Skeletal muscle satellite cell (primary cell): ENCODE measurements at regions not wholly inside any gene's neighbourhood (a gene's known extent, or its start where the extent isn't known, plus 50 kb on each side); places are given as distances from the start of the nearest gene placed in this dataset.

Experiments used
- H3K27me3 ChIP-seq: 2 replicates; pipeline ENCODE4 v1.7.0; 2013; ENCODE audit warnings: low read length; ENCODE audit not compliant: control insufficient read depth, insufficient read depth
- H3K36me3 ChIP-seq: 2 replicates; pipeline ENCODE4 v1.7.0; 2013; ENCODE audit warnings: mild to moderate bottlenecking, control low read depth, low read length; ENCODE audit not compliant: insufficient read depth
- H3K4me1 ChIP-seq: 2 replicates; pipeline ENCODE4 v1.7.0; 2013; ENCODE audit warnings: low read length; ENCODE audit not compliant: control insufficient read depth, insufficient read depth
- H3K4me2 ChIP-seq: 2 replicates; pipeline ENCODE4 v1.7.0; 2013; ENCODE audit warnings: mild to moderate bottlenecking, low read length
- H3K4me3 ChIP-seq: 2 replicates; pipeline ENCODE4 v1.7.0; 2013; ENCODE audit warnings: low read length
- H3K9ac ChIP-seq: 2 replicates; pipeline ENCODE4 v1.7.0; 2013; ENCODE audit warnings: mild to moderate bottlenecking, low read depth, low read length, moderate library complexity
- H3K9me3 ChIP-seq: replicated peaks from 2 replicates; pipeline ENCODE4 v1.7.0; 2013; ENCODE audit warnings: mild to moderate bottlenecking, control low read depth, low read length

DNA sequence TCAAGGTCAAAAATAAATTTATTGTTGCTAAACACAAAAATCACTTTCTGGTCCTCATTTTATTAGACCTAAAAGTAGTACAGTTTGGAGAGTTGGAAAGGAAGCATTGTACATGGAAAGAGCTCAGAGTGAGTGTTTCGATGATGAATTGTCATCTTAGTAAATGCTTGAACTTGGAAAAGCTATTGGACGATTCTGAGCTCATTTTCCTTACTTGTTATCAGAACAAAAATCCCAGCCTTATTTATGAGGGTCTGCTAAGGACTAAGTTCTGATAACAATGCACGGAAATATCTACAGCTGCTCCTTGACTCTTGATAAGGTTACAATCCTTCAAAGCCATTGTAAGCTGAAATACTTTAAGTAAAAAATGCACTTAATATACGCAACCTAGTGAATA, 710.0 kb upstream of the PTBP2 start:
- Histone ChIP-seq H3K36me3 (no peaks in the 10 kb centered on the region), H3K27me3 (no peaks in the 10 kb centered on the region), H3K4me3 (no peak overlapping the region), H3K4me1 (no peaks in the 10 kb centered on the region), H3K9me3 (no peaks in the 10 kb centered on the region), H3K9ac (no peak overlapping the region), H3K4me2 (no peak overlapping the region)

DNA sequence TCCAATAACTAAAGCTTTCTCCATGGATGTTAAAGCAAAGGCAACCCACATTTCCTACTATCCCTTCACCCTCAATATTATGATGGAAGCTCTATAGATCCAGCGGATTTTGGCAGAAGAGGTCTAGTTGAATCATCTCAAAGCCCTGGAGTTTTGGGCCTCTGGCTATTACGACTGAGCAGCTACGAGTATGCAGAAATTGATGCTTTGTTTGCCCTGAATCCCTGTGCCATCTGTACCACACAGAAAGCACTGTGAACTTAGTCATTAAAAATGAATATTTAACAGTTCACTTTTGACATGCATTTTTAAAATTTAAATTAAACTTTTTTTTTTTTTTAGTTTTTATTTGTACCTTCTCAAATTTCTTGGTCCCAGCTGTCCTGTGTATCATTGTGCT, 705.4 kb upstream of the PTBP2 start:
- H3K27me3 ChIP-seq = no peaks in the 10 kb centered on the region
- no peaks in the 10 kb centered on the region for H3K9me3 ChIP-seq
- no peak overlapping the region for H3K9ac ChIP-seq
- H3K4me2 ChIP-seq = no peak overlapping the region
- H3K36me3 ChIP-seq = no peaks in the 10 kb centered on the region
- H3K4me1 ChIP-seq = no peaks in the 10 kb centered on the region
- no peak overlapping the region for H3K4me3 ChIP-seq

DNA sequence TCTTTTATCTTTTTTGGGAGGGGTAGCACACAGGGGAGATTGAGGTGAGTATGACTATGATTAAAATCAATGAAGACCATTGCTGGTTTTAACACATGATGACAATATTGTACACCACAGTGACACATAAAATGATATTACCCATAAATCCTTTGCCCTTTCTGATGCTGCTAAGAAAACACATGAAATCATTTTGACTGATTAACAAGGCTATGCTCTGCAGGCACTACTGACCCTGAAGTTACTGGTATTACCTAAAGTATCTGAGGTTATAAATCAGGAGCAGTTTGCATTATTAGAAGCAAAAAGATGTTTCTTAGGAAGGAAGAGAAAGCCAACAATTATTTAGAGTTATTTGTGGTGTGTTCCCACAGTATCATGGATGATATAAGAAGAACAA, 701.2 kb upstream of the PTBP2 start:
- no peaks in the 10 kb centered on the region for H3K27me3 ChIP-seq
- H3K9me3 ChIP-seq = no peaks in the 10 kb centered on the region
- no peak overlapping the region for H3K4me2 ChIP-seq
- no peak overlapping the region for H3K9ac ChIP-seq
- H3K4me1 ChIP-seq = no peaks in the 10 kb centered on the region
- no peaks in the 10 kb centered on the region for H3K36me3 ChIP-seq
- no peak overlapping the region for H3K4me3 ChIP-seq

DNA sequence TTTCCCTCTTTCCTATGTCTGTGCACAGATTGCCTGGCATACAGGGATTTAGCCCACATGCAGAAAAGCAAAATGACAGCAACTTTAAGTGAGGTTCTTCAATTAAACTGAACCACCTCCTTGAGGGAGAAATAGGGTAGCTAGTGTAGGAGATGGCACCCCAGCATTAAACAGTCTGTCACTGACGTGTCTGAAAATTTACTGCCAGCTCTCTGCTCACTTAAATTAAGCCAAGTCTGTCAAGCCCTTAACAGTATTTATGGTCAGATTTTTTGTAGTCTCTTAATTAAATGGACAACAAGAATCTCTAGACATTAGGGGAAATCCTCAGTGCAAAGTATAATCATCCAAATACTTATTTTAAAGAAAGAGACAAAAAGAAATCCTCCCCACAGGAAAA, 696.5 kb upstream of the PTBP2 start:
- Histone ChIP-seq H3K4me2 (no peak overlapping the region), H3K36me3 (no peaks in the 10 kb centered on the region), H3K4me3 (no peak overlapping the region), H3K27me3 (no peaks in the 10 kb centered on the region), H3K9ac (no peak overlapping the region), H3K4me1 (no peaks in the 10 kb centered on the region), H3K9me3 (no peaks in the 10 kb centered on the region)

DNA sequence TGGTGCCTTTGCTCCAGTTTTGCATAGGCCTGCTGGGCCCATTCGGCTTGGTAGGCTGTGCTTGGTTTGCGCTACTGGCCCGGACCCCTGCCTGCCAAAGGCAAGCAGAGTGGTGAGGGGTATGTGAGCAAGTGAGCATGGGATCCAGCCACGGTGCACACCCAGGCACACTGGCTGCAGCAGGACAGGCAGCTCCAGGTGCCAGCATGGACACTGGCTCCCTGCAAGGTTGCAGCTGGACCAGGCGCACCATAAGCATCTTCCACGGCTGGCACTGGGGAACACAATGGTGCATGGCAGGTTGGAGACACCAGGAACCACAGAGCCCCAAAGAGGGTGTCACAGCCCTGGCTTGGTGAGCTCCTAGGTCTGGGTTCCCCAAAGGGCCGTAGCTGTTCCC, 693.5 kb upstream of the PTBP2 start:
- H3K4me2 ChIP-seq = no peak overlapping the region
- H3K4me1 ChIP-seq = no peaks in the 10 kb centered on the region
- H3K9ac ChIP-seq = no peak overlapping the region
- H3K9me3 ChIP-seq = no peaks in the 10 kb centered on the region
- no peaks in the 10 kb centered on the region for H3K27me3 ChIP-seq
- H3K4me3 ChIP-seq = no peak overlapping the region
- H3K36me3 ChIP-seq = no peaks in the 10 kb centered on the region

DNA sequence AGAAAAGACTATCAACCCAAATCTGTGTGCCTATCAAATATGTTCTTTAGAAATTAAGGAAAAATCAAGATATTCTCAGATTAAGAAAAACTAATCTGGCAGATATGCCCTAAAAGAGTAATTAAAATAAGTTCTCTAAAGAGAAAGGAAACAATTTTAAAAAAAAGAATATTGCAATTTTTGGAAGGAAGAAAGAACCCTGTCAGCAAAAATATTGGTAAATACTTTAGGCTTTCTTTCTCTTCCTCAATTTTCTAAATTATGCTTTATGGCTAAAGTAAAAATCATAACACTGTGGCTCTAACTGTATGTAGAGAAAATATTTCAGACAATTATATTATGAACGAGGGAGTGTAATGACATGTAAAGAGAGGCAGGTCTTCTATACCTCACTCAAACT, 691.3 kb upstream of the PTBP2 start:
- Histone ChIP-seq H3K27me3 (no peaks in the 10 kb centered on the region), H3K9me3 (no peaks in the 10 kb centered on the region), H3K36me3 (no peaks in the 10 kb centered on the region), H3K4me2 (no peak overlapping the region), H3K9ac (no peak overlapping the region), H3K4me1 (no peaks in the 10 kb centered on the region), H3K4me3 (no peak overlapping the region)

DNA sequence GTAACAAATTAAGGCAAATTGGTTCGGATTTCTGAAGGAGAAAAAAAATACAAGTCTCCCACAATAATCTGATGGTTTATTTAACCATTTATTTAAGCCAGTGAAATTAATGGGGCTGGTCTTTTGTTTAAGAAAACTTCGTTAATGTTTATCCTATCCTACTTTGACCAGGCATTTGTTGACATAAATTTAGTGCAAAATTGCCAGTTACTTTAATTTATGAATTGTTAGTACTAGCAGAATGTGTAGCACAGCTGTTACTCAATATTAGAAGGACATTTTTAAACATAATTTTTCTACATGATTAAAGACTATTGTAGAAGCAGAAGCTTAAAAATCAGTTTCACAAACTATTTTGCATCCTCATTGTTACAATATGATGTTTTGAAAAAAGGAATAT, 687.6 kb upstream of the PTBP2 start:
- Histone ChIP-seq H3K4me3 (no peak overlapping the region), H3K4me1 (no peaks in the 10 kb centered on the region), H3K36me3 (no peaks in the 10 kb centered on the region), H3K9me3 (no peaks in the 10 kb centered on the region), H3K27me3 (no peaks in the 10 kb centered on the region), H3K9ac (no peak overlapping the region), H3K4me2 (no peak overlapping the region)

DNA sequence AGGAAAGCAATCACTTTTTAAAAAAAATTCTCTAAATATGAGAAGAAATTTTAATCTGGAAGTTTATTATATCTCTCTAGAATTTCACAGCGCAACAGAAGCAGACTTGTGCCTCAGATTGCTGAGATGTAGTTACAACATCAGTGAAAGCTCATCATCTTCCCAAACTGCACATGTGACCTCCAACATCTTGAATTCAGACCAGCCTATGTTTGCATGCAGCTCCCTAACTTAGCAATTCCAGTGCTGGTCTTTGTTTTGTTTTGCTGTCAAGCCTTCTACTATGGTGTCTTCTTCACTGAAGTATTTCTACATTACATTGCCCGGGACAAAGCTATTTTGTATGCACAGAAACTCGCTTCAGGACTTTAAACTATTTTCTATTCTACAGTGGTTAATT, 684.8 kb upstream of the PTBP2 start:
- Histone ChIP-seq H3K4me3 (no peak overlapping the region), H3K36me3 (no peaks in the 10 kb centered on the region)

DNA sequence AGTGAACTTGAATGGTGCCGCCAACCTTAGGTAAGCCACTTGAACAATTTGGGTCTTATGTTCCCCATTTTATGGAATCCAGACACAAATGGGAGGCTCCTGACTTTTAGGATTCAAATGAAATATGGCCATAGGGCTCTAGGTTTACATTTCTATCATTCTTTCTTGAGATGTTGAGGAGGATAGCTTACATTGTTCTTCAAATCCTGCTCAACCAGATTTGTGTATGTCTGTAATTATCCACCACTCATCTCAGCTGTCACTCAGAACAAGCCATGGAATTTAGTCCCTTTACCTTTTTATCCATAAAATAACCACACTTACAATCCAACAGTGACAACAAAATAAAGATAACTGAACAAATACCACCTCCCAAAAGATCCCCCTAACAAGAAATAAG, 682.9 kb upstream of the PTBP2 start:
- Histone ChIP-seq H3K27me3 (no peaks in the 10 kb centered on the region), H3K9ac (no peak overlapping the region), H3K36me3 (no peaks in the 10 kb centered on the region)

More for the DNA sequence above, 684.8 kb upstream of the PTBP2 start:
- Histone ChIP-seq H3K9me3 (no peaks in the 10 kb centered on the region), H3K4me2 (no peak overlapping the region), H3K4me1 (no peaks in the 10 kb centered on the region), H3K27me3 (no peaks in the 10 kb centered on the region), H3K9ac (no peak overlapping the region)

DNA sequence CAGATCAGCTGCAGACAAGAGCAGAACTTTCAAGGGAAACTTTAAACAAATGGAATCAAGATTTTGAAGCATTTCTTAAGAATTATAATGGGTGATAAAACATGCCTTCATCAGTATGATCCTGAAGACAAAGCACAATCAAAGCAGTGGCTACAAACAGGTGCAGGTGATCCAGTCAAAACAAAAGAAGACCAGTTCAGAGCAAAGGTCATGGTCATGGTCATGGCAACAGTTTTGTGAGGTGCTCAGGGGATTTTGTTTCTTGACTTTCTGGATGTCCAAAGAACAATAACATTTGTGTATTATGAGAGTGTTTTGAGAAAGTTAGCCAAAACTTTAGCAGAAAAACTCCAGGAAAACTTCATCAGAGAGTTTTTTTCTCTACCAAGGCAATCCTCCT, 681.7 kb upstream of the PTBP2 start:
- H3K4me1 ChIP-seq = no peaks in the 10 kb centered on the region
- no peaks in the 10 kb centered on the region for H3K36me3 ChIP-seq
- H3K4me3 ChIP-seq = no peak overlapping the region
- H3K4me2 ChIP-seq = no peak overlapping the region
- H3K27me3 ChIP-seq = no peaks in the 10 kb centered on the region
- no peak overlapping the region for H3K9ac ChIP-seq
- H3K9me3 ChIP-seq = no peaks in the 10 kb centered on the region

More for the DNA sequence above, 682.9 kb upstream of the PTBP2 start:
- H3K4me2 ChIP-seq = no peak overlapping the region
- H3K9me3 ChIP-seq = no peaks in the 10 kb centered on the region
- no peak overlapping the region for H3K4me3 ChIP-seq
- H3K4me1 ChIP-seq = no peaks in the 10 kb centered on the region

DNA sequence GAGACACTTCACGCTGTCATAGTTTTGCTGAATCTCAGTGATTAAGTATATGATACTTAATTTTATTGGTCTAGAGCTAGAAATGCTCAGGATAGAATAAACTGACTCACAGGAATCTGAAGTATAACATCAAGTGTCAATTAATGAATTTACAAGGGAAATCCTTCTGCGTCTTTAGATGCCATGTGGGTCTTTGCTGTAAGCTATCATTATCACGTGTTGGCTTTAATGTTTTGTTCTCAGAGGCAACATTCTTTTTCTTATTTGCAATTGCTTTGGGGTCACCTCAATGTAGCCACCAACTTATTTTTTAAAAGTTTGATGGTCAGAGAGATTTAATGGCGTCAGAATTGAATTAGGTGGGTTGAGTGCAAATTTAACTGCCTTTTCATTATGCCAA, 680.1 kb upstream of the PTBP2 start:
- Histone ChIP-seq H3K4me2 (no peak overlapping the region), H3K4me1 (no peaks in the 10 kb centered on the region), H3K27me3 (no peaks in the 10 kb centered on the region), H3K9me3 (no peaks in the 10 kb centered on the region), H3K4me3 (no peak overlapping the region), H3K9ac (no peak overlapping the region), H3K36me3 (no peaks in the 10 kb centered on the region)

DNA sequence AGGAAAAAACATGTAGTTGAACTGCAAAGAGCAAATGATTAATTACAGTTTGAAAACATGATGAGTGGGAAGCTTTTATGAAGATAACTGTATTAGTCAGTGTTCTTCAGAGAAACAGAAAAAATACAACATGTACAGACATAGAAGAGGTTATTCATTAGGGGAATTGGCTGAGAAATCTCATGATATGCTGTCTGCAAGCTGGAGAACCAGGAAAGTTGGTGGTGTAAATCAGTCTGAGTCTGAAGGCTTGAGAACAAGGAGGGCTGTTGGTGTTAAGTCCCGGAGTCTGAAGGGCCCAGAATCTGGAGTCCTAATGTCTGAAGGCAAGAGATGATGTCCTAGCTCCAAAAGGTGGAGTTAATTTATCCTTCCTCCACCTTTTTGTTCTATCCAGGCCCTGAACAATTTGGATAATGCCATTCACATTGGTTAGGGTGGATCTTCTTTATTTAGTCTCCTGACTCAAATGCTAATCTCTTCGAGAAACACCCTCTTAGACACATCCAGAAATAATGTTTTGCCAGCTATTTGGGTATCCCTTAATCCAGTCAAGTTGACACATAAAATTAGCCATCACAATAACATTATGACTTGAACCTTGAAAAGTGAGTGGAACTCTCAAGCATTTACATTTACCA, 672.9 kb upstream of the PTBP2 start:
- H3K27me3 ChIP-seq = no peaks in the 10 kb centered on the region

More for the DNA sequence above, 672.9 kb upstream of the PTBP2 start:
- Histone ChIP-seq H3K4me1 (no peaks in the 10 kb centered on the region), H3K4me2 (no peak overlapping the region), H3K9ac (no peak overlapping the region), H3K36me3 (no peaks in the 10 kb centered on the region), H3K4me3 (no peak overlapping the region), H3K9me3 (peaks cover 3% of the 10 kb centered on the region)
